ENCODE measurements at regions not wholly inside any gene's neighbourhood (a gene's known extent, or its start where the extent isn't known, plus 50 kb on each side); places are given as distances from the start of the nearest gene placed in this dataset.

- TF ChIP-seq POLR2A (IDR thresholded peaks at IDR 0.05) (no peak), CTCF (IDR thresholded peaks at IDR 0.05) (no peak), POLR2AphosphoS5 (IDR thresholded peaks at IDR 0.05) (no peak)
These were observed 380.1 kb downstream of the IRX2 start for GRCh38 chr5:2371419-2371710.
